NCI-H1417 (cell line): ENCODE measurements at regions not wholly inside any gene's neighbourhood (a gene's known extent, or its start where the extent isn't known, plus 50 kb on each side); places are given as distances from the start of the nearest gene placed in this dataset.
A peak's percentile ranks its signal among the peaks of the same experiment; 100 is the strongest.
"Not testable (repeated sequence)": the region's sequence is repeated elsewhere in the genome, so short reads cannot be mapped to it uniquely, and the experiment has no call there.

ENCODE experiments used
- DNase-seq, 3 experiments: peaks; one replicate each; lab custom pipeline; 2025; lab: John Stamatoyannopoulos, UW

DNA sequence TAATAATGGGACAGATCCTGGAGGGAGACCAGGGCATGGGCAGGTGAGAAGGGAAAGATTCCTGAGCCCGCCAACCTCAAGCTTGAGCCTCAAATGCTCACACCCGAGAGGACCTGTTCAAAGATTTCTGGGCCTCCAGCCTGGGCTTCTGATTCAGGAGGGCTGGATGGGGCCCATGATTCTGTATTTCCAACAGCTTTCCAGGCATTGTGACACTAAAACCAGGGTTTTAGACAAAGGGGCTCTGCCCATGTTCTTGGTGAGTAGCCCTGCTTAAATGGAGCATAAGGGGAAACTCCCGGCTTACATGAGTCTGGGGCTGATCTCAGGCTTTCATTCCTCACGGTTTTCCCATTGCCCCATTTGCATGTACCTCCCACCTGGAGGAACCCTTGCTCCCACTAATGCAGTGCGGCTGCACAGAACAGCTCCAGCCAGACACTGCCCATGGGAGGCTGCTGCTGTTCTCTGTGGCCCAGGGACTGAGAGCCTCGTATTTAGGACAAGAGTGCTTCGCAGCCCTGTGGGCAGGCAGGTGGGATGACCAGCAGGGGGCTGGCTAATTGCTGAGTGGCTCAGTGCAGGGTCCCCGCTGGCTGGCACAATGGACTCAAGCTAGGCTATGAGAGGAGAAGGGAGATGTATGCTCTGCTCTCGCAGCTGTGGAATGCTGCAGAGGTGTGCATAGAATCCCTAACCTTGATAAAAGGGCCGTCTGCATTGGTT lies 135.3 kb upstream of the COBL start:
- peak in 2 of 3 experiments; percentile 7 to 42 for DNase-seq

DNA sequence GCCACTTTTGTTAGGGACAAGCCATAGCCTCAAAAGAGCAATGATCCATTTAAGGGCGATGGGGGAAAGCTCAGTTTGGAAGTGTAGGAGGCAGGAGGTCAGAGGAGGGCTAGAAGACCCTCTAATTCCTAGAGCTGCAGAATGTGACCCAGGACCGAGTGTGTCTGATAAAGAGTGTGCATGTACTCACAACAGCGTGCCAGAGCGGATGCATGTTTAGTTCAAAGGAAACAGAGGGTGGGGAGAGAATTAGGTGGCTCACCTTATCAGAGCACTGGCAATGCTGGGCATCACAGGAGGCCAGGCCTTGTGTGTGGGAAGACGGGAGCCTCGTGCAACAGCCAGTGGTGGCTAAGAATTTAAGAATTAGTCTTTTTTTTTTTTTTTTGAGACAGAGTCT lies 133.9 kb upstream of the COBL start:
- DNase-seq: no peak

DNA sequence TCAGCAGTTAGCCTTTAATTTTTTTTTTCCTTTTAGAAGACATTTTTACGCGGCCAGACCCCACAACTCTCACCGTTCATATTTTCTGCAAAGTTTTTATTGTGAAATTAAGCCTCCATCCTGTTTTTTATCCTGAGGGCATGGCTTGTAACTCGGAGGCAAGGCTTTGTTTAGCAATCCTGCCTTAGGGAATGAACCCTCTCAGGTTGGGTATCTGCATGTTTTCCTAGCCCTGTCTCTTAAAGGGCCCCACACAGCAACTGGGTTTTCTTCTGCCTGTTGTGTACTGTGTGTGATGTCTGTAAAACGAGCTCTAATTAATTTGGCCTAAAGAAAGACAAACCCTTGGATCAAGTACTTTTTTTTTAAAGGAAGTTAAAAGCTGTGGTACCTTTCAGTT lies 130.2 kb upstream of the COBL start:
- no peak for DNase-seq

DNA sequence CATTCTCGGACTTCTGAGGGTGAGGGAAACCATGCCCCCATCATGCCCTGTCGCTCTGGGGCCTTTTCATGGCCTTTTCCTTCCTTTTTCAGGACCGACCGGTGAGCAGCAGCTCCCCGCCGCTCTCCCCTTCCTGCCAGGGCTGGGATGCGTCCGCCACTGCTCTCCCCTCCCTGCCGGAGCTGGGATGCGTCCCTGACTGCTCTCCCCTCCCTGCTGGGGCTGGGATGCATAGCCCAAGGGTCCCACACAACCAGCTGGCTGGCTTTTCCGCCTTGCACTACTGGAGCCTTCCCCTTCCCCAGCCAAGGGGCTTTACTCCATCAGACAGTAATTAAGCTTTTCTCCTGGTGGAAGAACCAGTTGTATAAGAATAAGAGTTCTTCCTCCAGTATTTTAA lies 129.7 kb upstream of the COBL start:
- DNase-seq: no peak

DNA sequence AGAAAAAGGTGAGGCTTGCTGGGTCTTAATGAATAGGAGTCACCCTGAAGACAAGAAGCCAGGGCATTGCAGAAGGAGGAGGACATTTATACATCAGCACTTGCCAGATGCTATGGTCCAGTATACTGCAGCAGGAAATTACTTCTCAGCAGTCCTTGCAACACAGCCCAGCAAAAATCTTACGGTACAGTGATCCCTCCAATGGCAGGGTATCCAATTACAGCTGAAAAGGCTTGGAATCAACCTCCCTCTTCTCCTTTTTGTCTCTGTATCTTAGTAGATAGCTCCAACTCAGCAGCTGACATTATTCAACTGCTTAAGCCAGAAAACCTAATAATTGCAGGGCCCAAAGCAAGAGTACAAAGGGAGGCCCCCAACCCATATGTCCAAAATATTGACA lies 128.3 kb upstream of the COBL start:
- no peak for DNase-seq

DNA sequence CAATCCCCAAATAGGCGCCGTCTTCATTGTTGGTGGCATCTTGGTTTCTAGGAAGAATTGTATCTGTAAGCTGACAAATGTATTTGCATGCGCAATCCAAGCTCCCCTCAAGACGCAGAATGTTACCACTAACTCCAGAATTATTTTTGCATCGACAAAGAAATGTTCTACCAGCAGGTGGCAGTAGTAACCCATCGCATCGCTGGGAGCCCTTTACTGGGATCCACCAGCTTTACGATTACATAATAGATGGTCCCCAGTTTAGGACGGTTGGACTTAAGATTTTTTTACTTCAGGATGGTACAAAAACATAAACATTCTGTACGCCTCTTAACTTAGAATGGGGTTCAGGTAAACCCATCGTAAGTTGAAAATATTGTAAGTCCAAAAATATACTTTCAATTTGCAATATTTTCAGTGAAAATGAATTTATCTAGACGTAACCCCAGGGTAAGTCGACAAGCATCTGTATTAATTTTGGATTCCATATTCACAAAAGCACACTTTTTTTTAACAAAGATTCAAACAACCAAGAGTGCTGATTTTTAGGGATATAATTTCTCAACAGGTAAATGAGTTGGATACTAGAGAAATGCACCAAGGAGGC lies 114.0 kb upstream of the COBL start:
- peak; percentile 43 to 75 (median 68) for DNase-seq

DNA sequence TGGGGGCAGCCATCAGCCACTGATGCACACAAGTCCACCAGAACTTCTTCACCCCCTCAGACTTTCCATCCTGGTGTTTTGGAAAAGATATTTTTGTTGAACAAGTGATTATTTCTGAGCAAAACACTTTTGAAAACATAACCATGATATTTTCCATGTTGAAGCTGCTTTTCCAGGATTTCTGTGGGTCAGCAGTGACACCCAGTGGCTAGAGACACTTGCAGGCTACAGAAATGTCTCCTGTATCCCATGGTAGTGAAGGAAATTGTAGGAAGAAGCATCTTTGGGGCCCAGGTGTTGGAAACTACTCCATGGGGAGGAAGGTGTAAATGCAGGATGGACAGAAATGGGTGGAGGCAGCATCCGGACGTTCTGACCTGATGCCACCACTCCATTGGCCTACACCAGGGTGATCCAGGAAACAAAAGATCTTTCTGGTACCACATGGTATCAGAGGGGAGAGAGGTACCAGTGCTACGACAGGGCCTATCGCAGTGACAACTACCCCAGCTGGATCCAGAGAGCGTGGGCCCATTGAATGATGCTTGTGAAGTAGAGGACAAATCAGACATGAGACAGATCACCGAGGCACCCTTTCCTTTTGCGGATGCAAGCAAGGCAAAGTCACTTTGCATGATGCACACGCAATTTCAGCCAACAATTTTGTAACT lies 111.7 kb upstream of the COBL start:
- peak in 2 of 3 experiments; percentile 9 to 19 for DNase-seq

DNA sequence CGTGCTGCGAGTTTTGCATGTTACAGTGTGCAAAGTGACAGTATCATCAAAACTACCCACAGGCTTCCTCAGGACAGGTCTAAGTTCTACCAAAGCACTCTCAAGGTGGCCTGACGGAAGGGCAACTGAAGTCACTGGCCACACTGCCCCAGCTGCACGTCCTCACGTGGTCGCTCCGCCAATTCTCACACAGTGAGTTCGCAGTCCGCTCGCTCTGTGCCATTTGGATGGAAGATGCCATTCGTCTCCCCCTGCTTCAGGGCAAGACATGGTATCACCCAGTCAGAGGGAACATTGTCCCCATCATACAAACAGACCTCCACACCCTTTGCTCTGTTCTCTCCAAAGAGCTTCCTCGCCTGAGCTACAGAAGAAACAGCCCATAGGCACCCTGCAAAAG lies 109.6 kb upstream of the COBL start:
- no peak for DNase-seq

DNA sequence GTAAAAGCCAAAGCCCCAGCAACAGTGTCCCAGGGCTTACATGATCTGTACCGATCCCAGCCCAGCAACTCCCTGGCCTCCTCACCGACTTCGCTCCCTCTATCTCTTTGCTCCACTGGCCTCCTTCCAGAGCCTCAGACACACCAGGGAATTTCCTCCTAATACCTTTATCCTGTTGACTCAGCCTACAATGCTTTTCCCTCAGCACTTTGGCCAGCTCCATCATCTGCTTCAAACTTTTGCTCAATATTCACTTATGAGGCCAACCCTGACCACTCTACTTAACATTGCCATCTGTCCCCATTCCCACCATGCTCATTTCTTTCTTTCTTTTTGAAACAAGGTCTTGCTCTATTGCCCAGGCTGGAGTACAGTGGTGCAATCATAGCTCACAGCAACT lies 93.3 kb upstream of the COBL start:
- DNase-seq: not testable (repeated sequence)

DNA sequence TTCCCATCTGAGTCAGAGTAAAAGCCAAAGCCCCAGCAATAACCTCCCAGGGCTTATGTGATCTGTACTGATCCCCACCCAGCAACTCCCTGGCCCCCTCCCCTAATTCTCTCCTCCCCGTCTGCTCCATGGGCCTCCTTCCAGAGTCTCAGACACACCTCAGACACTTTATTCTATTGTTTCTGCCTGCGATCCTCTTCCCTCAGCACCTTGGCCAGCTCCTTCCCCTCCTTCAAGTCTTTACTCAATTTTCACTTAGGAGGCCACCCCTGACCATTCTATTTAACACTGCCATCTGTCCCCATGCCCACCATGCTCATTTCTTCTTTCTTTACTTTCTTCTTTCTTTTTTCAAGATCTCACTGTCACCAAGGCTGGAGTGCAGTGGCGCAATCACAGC lies 81.0 kb upstream of the COBL start:
- not testable (repeated sequence) for DNase-seq

DNA sequence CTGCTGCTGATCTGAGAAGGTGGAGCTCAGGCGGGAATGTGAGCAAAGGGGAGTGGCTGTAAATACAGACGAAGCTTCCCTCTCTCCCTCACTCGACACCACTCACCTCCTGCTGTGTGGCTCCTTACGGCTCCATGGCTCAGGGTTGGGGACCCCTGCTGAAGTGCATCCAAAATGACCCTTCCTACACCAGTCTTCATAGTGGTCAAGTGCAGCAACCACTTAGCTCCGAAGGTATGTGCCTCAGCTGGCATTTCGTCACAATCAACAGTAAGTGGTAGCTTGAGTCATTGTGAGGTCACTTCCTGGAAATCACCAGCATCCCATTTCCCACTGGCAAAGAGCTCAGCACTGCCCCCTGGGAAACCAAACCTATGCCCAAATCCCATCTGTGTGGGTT lies 76.4 kb upstream of the COBL start:
- not testable (repeated sequence) for DNase-seq

DNA sequence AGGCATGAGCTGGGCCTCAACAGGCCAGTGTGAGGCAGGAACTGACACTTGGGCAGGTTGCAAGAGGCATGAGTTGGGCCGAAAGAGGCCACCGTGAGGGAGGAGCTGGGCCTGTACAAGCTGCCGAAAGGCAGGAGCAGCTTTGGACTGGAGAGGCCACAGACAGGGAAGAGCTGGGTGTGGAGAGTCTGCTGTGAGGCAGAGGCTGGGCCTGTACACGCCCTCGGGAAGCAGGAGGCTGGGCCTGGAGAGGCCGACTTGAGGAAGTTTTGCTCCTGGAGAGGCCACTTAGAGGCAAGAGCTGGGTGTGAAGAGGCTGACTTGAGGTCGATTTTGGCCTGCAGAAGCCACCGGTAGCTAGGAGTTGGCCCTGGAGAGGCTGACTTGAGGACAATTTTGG lies 73.3 kb upstream of the COBL start:
- not testable (repeated sequence) for DNase-seq

DNA sequence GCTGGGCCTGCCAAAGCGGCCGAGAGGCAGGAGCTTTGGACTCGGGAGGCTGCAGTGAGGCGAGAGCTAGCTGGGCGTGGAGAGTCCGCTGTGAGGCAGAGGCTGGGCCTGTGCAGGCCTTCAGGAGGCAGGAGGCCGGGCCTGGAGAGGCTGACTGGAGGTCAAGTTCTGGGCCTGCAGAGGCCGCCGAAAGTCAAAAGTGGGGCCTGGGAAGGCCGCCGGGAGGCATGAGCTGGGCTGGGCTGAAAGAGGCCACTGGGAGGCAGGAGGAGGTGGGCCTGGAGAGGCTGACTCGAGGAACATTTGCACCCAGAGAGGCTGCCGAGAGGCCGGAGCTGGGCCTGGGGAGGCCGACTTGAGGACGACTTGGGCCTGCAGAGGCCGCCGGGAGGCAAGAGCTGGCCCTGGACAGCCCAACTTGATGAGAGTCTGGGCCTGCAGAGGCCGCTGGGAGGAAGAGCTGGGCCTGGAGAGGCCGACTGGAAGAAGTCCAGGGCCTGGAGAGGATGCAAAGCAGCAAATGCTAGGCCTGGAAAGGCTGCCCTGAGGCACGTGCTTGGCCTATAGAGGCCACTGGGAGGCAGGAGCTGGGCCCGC lies 72.7 kb upstream of the COBL start:
- DNase-seq: not testable (repeated sequence)

DNA sequence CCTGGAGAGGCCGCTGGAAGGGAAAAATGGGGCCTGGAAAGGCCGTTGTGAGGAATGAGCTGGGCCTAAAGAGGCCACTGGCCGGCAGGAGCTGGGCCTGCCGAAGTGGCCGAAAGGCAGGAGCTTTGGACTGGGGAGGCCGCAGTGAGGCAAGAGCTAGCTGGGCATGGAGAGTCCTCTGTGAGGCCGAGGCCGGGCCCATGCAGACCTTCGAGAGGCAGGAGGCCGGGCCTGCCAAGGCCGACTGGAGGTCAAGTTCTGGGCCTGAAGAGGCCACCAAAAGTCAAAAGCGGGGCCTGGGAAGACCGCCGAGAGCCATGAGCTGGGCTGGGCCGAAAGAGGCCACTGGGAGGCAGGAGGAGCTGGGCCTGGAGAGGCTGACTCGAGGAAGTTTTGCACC lies 71.6 kb upstream of the COBL start:
- not testable (repeated sequence) for DNase-seq

DNA sequence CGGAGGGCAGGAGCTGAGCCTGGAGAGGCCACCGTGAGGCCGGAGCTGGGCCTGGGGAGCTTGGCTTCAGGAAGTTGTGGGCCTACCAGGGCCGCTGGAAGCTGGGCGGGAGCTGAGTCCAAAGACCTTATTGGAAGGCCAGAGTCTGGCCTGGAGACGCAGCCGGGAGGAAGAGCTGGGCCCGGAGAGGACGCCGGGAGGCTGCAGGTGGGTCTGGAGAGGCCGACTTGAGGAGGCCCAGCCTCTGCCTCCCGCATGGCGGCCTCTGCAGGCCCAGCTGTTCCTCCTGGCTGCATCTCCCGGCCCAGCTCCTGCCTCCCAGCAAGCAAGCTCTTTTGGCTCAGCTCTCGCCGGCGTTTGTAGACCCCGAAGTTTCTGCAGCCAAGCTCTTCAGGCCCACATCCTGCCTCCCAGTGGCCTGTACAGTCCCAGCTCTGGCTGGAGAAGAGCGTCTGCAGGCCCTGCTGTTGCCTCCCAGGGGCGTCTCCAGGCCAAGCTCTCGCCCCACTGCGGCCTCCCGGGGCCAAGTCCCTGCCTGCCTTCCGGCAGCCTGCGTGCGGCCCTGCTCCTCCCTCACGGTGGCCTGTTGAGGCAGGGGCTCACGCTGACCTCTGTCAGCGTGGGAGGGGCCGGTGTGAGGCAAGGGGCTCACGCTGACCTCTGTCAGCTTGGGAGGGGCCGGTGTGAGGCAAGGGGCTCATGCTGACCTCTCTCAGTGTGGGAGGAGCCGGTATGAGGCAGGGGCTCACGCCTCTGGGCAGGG lies 70.4 kb upstream of the COBL start:
- DNase-seq: not testable (repeated sequence)

DNA sequence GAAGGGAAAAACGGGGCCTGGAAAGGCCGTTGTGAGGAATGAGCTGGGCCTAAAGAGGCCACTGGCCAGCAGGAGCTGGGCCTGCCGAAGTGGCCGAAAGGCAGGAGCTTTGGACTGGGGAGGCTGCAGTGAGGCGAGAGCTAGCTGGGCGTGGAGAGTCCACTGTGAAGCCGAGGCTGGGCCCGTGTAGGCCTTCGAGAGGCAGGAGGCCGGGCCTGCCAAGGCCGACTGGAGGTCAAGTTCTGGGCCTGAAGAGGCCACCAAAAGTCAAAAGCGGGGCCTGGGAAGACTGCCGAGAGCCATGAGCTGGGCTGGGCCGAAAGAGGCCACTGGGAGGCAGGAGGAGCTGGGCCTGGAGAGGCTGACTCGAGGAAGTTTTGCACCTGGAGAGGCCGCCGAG lies 69.6 kb upstream of the COBL start:
- DNase-seq: not testable (repeated sequence)

DNA sequence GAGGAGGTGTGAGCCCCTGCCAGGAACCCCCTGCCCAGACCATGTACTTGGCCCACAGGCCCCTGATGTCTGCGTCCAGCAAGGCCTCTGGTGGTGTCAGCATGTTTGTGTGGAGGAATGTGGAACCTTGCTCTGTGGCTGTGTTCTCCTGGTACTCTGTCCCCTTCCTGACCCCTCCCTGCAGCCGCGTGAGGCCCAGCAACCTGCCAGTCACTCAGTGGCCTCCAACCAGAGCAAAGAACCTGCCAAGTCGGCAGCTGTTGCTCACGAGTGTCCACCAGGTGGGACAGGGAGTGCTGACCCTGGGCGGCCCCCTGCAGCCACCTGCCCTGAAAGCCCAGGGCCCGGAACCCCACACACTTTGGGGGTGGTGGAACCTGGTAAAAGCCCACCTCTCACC lies 65.6 kb upstream of the COBL start:
- DNase-seq: not testable (repeated sequence)

DNA sequence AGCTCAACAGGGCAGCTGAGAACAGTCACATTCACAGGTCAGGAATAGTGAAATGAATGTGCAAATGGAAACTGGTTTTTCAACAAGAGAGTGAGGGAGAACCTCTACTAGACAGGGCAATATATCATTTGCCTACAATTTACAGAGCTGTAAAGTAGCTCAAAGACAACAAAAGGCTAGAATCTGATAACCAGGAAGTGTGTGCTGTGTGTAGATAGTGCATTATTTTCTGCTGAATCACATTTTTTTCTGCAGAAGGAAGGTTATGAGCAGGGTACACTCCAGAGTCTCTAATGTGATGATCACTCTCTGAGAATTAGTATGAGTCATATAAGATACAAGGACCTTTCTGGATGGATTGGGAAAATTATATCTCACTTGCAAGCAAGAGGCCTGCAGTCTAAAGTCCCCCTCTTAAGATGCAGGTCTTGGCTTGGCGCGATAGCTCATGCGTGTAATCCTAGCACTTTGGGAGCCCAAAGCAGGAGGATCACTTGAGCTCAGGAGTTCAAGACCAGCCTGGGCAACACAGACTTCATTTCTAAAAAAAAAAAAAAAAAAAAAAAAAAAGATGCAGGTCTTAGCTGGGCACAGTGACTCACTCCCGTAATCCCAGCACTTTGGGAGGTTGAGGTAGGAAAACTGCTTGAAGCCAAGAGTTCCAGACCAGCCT lies 59.9 kb upstream of the COBL start:
- peak in 1 of 3 experiments; percentile 31 for DNase-seq

DNA sequence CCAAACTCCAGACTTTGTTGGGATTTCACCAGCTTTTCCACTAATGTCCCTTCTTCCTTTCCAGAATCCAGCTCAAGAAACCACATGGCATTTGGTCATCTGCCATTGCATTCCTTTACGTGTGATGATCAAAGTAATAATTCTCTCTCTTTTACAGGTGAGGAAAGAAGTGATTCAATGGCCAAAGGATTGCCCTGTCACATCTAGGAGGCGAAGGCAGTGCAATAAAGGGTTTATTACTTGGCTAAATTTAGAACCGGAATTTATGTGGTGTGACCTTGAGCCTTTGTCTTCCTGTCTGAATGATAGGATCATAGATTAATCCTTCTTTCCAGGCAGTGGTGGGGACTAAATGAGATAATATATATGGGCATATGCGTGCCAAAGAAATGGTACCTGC lies 58.3 kb upstream of the COBL start:
- no peak for DNase-seq

DNA sequence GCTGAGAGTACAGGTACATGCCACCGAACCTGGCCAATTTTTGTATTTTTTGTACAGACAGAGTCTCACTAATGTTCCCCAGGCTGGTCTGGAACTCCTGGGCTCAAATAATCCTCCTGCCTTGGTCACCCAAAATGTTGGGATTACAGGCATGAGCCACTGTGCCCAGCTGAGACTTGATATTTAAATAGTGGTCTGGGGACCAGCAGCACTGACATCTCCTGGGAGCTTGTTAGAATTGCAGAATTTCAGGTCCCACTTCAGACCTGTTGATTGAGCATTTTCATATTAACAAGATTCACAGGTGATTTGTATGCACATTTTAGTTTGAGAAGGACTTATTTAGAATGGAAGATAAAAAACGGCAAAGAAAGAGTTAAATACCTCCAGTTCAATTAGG lies 57.0 kb upstream of the COBL start:
- not testable (repeated sequence) for DNase-seq

DNA sequence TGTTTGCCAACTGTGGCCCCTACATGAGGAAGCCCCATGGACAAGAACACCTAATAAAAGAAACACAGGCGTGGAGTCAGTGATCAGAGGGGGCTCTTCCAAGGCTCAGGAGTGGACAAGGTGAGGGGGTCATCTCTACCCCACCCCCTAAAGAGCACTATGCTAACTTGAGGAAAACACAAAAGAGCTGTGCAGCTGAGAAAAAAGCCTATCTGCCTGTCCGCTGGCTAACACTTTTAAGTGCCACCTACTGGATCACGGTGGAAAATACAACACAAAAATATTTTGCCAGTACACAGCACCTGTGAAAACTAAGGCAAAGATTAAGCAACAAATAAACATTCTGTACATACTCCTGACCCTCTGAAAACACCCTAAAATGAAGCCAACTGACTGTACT lies 53.1 kb upstream of the COBL start:
- peak in 1 of 3 experiments; percentile 41 for DNase-seq

DNA sequence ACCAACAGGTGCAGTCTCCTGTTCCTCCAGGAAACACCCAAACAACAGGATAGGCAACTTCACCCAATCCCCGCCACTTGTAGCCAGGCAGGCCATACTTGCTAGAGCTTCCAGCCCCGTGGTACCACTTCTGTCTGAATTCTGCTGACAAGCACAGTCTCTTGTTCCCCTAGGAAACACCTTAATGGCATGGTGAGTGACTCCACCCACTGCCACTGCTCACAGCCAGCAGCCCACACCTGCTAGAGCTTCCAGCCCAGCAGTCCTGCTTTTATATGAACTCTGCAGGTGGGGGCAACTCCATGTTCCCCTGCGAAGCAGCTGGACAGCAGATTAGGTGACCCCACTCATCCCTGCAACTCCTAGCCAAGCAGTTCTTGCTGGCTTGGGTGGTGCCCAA lies 52.6 kb upstream of the COBL start:
- peak in 1 of 3 experiments; percentile 54 for DNase-seq
